MM.1S (cell line): ENCODE measurements at regions not wholly inside any gene's neighbourhood (a gene's known extent, or its start where the extent isn't known, plus 50 kb on each side); places are given as distances from the start of the nearest gene placed in this dataset.

Experiments
- DNase-seq: peaks from one replicate; pipeline ENCODE4 v3.0.0-alpha.2; 2015
- H2AFZ ChIP-seq: fragments of 300-600 bp; sonication (generic); 2 replicates; pipeline ENCODE4 v1.6.0; 2016; ENCODE audit warnings: antibody characterized with exemption, low read length
- H3F3A ChIP-seq: fragments of 300-600 bp; sonication (generic); 2 replicates; pipeline ENCODE4 v1.6.1; 2016; ENCODE audit warnings: mild to moderate bottlenecking, antibody characterized with exemption, low read length, moderate library complexity, mixed read lengths; ENCODE audit not compliant: insufficient read depth
- H3K27ac ChIP-seq: fragments of 300-600 bp; sonication (generic); 2 replicates; pipeline ENCODE4 v1.5.1; 2016; ENCODE audit warnings: mild to moderate bottlenecking, low read length
- H3K27me3 ChIP-seq: fragments of 300-600 bp; sonication (generic); replicated peaks from 2 replicates; pipeline ENCODE4 v1.6.0; 2016; ENCODE audit warnings: low read length; ENCODE audit not compliant: insufficient read depth
- H3K36me3 ChIP-seq: fragments of 300-600 bp; sonication (generic); replicated peaks from 2 replicates; pipeline ENCODE4 v1.6.1; 2016; ENCODE audit warnings: mild to moderate bottlenecking, low read length, mixed read lengths; ENCODE audit not compliant: insufficient read depth
- H3K4me1 ChIP-seq: fragments of 300-600 bp; sonication (generic); 2 replicates; pipeline ENCODE4 v1.6.1; 2016; ENCODE audit warnings: low read length, mixed read lengths
- H3K4me2 ChIP-seq: fragments of 300-600 bp; sonication (generic); 2 replicates; pipeline ENCODE4 v1.6.0; 2016; ENCODE audit warnings: low read depth, low read length
- H3K4me3 ChIP-seq: fragments of 300-600 bp; sonication (generic); 2 replicates; pipeline ENCODE4 v1.5.1; 2016; ENCODE audit warnings: low read length, mixed read lengths
- H3K79me2 ChIP-seq: fragments of 300-600 bp; sonication (generic); 2 replicates; pipeline ENCODE4 v1.6.1; 2016; ENCODE audit warnings: mixed run types, low read length, mixed read lengths
- H3K9ac ChIP-seq: fragments of 300-600 bp; sonication (generic); 2 replicates; pipeline ENCODE4 v1.6.1; 2016; ENCODE audit warnings: low read length, mixed read lengths
- H3K9me2 ChIP-seq: fragments of 300-600 bp; sonication (generic); replicated peaks from 2 replicates; pipeline ENCODE4 v1.6.1; 2016; ENCODE audit warnings: mild to moderate bottlenecking, low read length, mixed read lengths; ENCODE audit not compliant: insufficient read depth
- H3K9me3 ChIP-seq: fragments of 300-600 bp; sonication (generic); replicated peaks from 2 replicates; pipeline ENCODE4 v1.6.1; 2016; ENCODE audit warnings: mild to moderate bottlenecking, low read length, mixed read lengths; ENCODE audit not compliant: insufficient read depth
- H4K20me1 ChIP-seq: fragments of 300-600 bp; sonication (generic); 2 replicates; pipeline ENCODE4 v1.6.1; 2016; ENCODE audit warnings: mild to moderate bottlenecking, low read length, moderate library complexity, mixed read lengths; ENCODE audit not compliant: insufficient read depth
- EZH2 ChIP-seq: fragments of 300-600 bp; sonication (generic); optimal IDR thresholded peaks from 2 replicates; pipeline ENCODE3; 2017; ENCODE audit warnings: low read depth, mild to moderate bottlenecking, antibody characterized with exemption, low read length, mixed read lengths
- EZH2phosphoT487 ChIP-seq: fragments of 300-600 bp; sonication (generic); IDR thresholded peaks from 2 replicates; pipeline ENCODE4 v1.6.1; 2018; ENCODE audit warnings: antibody characterized with exemption, low read length
- TF ChIP-seq, protein P1 (sequence below): fragments of 300-600 bp; sonication (generic); IDR thresholded peaks from 2 replicates; pipeline ENCODE4 v1.5.1; 2016; ENCODE audit warnings: antibody characterized with exemption, low read length, mixed read lengths

DNA sequence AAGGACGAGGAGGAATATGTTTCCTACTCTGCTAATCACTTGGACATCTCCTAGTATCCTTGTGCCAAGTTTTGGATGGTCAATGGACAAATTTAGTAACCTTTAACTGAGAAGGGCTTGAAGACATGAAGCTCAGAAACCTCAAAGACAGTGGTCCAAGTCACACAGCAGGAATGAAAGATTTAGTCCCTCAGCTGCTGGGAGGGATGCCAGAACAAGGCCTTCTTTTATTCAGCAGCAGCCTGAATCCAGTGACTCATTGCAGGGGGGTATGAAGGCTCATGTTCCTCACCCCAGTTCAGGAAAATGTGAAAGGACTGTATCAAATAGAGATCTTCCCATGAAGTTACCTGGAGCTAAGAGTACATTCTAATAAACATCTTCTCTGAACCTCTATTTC is 214.9 kb upstream of the UGT8 start:
- Histone ChIP-seq H3K36me3 (no peaks in the 10 kb centered on the region), H3K27me3 (no peaks in the 10 kb centered on the region), H3F3A (no peaks in the 10 kb centered on the region), H3K4me1 (no peaks in the 10 kb centered on the region), H3K27ac (no peak overlapping the region), H3K9me3 (no peaks in the 10 kb centered on the region), H2AFZ (no peak overlapping the region), H3K9me2 (no peaks in the 10 kb centered on the region), H3K9ac (no peak overlapping the region), H3K4me2 (no peak overlapping the region), H3K4me3 (no peak overlapping the region), H4K20me1 (no peaks in the 10 kb centered on the region), H3K79me2 (no peaks in the 10 kb centered on the region)
- TF ChIP-seq EZH2phosphoT487: no peak
- TF ChIP-seq, protein P1, sequence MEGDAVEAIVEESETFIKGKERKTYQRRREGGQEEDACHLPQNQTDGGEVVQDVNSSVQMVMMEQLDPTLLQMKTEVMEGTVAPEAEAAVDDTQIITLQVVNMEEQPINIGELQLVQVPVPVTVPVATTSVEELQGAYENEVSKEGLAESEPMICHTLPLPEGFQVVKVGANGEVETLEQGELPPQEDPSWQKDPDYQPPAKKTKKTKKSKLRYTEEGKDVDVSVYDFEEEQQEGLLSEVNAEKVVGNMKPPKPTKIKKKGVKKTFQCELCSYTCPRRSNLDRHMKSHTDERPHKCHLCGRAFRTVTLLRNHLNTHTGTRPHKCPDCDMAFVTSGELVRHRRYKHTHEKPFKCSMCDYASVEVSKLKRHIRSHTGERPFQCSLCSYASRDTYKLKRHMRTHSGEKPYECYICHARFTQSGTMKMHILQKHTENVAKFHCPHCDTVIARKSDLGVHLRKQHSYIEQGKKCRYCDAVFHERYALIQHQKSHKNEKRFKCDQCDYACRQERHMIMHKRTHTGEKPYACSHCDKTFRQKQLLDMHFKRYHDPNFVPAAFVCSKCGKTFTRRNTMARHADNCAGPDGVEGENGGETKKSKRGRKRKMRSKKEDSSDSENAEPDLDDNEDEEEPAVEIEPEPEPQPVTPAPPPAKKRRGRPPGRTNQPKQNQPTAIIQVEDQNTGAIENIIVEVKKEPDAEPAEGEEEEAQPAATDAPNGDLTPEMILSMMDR: no peak
- no peak for TF ChIP-seq EZH2
- no peak for DNase-seq

DNA sequence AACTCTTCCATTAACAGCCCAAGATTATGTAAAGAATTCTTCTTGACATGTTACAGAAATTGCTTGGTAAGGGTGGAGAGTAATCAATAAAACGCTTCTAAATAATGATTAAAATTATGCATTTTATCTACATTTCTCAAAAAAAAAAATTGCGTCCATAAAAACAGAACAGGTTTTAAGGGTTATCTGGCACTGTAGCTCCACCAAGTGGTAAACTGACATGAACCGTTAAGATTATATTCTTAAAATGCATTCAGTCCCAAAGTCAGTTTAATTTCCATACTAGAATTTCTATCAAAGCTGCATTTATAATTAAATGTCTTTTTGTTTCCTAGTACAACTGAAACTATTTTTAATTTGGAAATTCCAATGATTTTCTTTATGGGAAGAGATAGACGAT is 214.0 kb upstream of the UGT8 start:
- Histone ChIP-seq H4K20me1 (no peaks in the 10 kb centered on the region), H2AFZ (no peak overlapping the region), H3K36me3 (no peaks in the 10 kb centered on the region), H3K4me2 (no peak overlapping the region), H3F3A (no peaks in the 10 kb centered on the region), H3K27me3 (no peaks in the 10 kb centered on the region), H3K4me3 (no peak overlapping the region), H3K27ac (no peak overlapping the region), H3K4me1 (no peaks in the 10 kb centered on the region), H3K79me2 (no peaks in the 10 kb centered on the region), H3K9ac (no peak overlapping the region), H3K9me3 (no peaks in the 10 kb centered on the region), H3K9me2 (no peaks in the 10 kb centered on the region)
- TF ChIP-seq EZH2: no peak
- TF ChIP-seq, protein P1: peak; percentile 60
- DNase-seq: peak; percentile 56

DNA sequence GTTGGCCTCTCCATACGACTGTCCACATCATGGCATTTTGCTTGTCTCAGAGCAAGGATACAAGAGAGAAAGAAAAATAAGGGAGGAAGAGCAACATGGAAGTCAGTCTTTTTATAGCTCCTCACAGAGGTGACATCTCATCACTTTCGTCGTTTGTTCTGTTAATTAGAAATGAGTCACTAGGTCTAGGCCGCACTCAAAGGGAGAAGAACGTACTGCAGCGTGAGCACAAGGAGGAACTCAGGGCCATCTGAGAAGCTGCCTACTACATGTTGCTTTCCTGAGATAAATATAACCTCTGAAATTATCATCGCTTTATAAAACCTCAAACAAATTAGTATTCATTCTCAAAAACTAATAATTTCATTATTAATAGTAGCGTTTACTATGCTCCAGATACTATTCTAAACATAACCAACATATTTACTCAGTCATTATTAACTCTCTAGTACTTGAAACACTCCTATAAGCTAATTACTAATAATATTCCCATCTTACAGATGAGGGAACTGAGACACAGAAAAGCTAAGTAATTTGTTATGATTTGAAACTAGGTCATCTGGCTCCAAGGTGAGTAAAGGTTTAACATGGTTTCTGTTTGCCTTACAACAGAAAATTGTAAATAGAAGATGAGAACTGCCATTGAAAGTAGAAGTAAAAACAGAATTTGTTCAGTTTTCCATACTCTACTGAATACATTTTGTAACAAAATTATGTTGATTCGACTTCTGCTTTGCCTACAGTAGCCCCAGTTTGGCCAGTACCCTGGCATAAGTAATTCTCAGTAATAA is 213.2 kb upstream of the UGT8 start:
- H3K9me2 ChIP-seq: no peaks in the 10 kb centered on the region
- DNase-seq: no peak
- no peaks in the 10 kb centered on the region for H3K9me3 ChIP-seq
- no peaks in the 10 kb centered on the region for H3F3A ChIP-seq
- no peak overlapping the region for H2AFZ ChIP-seq
- no peak overlapping the region for H3K9ac ChIP-seq
- TF ChIP-seq, protein P1: no peak
- TF ChIP-seq EZH2 (no peak), EZH2phosphoT487 (no peak)
- H3K4me1 ChIP-seq: no peaks in the 10 kb centered on the region
- H3K79me2 ChIP-seq: no peaks in the 10 kb centered on the region
- H3K4me3 ChIP-seq: no peak overlapping the region
- no peaks in the 10 kb centered on the region for H3K27me3 ChIP-seq
- no peak overlapping the region for H3K27ac ChIP-seq
- no peaks in the 10 kb centered on the region for H3K36me3 ChIP-seq
- no peaks in the 10 kb centered on the region for H4K20me1 ChIP-seq
- H3K4me2 ChIP-seq: no peak overlapping the region
